ENCODE measurements at regions not wholly inside any gene's neighbourhood (a gene's known extent, or its start where the extent isn't known, plus 50 kb on each side); places are given as distances from the start of the nearest gene placed in this dataset.

DNA sequence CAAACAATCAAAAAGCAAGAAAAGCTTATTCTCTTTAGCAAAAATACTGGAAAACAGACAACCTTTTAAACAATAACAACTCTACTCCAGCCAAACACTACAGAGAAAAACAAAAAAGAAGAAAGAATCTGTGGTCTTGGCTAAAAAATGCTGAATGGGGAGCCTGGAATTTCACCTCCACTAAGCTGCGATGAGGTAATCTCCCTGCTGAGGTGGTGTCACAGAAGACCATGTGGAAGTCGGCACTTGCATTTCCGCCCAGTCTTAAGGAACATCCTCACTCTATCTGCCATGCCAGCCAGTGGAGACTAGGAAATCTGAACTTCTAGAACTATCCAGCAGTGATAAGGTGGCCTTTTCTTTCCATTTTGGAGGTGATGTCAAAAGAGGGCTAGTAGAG is 1026.8 kb upstream of the EPHA7 start:
- TF ChIP-seq POLR2A (IDR thresholded peaks at IDR 0.05) = no peak
- TF ChIP-seq, protein P1, sequence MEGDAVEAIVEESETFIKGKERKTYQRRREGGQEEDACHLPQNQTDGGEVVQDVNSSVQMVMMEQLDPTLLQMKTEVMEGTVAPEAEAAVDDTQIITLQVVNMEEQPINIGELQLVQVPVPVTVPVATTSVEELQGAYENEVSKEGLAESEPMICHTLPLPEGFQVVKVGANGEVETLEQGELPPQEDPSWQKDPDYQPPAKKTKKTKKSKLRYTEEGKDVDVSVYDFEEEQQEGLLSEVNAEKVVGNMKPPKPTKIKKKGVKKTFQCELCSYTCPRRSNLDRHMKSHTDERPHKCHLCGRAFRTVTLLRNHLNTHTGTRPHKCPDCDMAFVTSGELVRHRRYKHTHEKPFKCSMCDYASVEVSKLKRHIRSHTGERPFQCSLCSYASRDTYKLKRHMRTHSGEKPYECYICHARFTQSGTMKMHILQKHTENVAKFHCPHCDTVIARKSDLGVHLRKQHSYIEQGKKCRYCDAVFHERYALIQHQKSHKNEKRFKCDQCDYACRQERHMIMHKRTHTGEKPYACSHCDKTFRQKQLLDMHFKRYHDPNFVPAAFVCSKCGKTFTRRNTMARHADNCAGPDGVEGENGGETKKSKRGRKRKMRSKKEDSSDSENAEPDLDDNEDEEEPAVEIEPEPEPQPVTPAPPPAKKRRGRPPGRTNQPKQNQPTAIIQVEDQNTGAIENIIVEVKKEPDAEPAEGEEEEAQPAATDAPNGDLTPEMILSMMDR (IDR thresholded peaks at IDR 0.05) = no peak
- no peak for TF ChIP-seq EP300 (IDR thresholded peaks at IDR 0.05)
- TF ChIP-seq POLR2AphosphoS5 (IDR thresholded peaks at IDR 0.05) = no peak
